ENCODE measurements at regions not wholly inside any gene's neighbourhood (a gene's known extent, or its start where the extent isn't known, plus 50 kb on each side); places are given as distances from the start of the nearest gene placed in this dataset.

- no peak for DNase-seq
These were observed 166.8 kb downstream of the ETV1 start for GRCh38 chr7:13822678-13823077.

- no peak for DNase-seq
These were observed 162.7 kb downstream of the ETV1 start for GRCh38 chr7:13826752-13827151.

GRCh38 chr7:13827716-13828115, 161.8 kb downstream of the ETV1 start:
- no peak for DNase-seq

GRCh38 chr7:13829231-13829630, 160.2 kb downstream of the ETV1 start:
- DNase-seq: no peak

GRCh38 chr7:13829914-13830900, 159.3 kb downstream of the ETV1 start:
- DNase-seq: no peak

GRCh38 chr7:13832346-13832745, 157.1 kb downstream of the ETV1 start:
- DNase-seq: no peak

GRCh38 chr7:13834328-13834761, 155.1 kb downstream of the ETV1 start:
- no peak for DNase-seq

GRCh38 chr7:13835442-13835841, 154.0 kb downstream of the ETV1 start:
- no peak for DNase-seq

GRCh38 chr7:13839063-13839462, 150.4 kb downstream of the ETV1 start:
- no peak for DNase-seq

Data from CD4-positive, alpha-beta T cell treated with Interleukin-6 for 4 hours (primary cell).